Panc1 (cell line): ENCODE measurements at regions not wholly inside any gene's neighbourhood (a gene's known extent, or its start where the extent isn't known, plus 50 kb on each side); places are given as distances from the start of the nearest gene placed in this dataset.

Experiments
- ATAC-seq: fragments of 200-7000 bp; cut with Tn5 transposase; 2 replicates; pipeline ENCODE4 v1.9.1; 2020; ENCODE audit warnings: mild to moderate bottlenecking, moderate library complexity
- BruUV-seq: library from RNA; stranded (reverse); fragments of 400-500 nt; replicated peaks from 2 replicates; lab custom pipeline; 2021; lab: Mats Ljungman, UMichigan
- CTCF ChIA-PET: fragments of 300-600 bp; sonication (Branson Sonifier 250); formaldehyde crosslinking; loops from one replicate; lab custom pipeline; 2022; ENCODE audit warnings: antibody characterized with exemption; lab: Charles Lee
- POLR2A ChIA-PET: fragments of 300-600 bp; sonication (Branson Sonifier 250); formaldehyde crosslinking; loops from one replicate; lab custom pipeline; 2022; ENCODE audit warnings: antibody characterized with exemption; lab: Charles Lee
- DNase-seq: peaks from one replicate; pipeline ENCODE4 v3.0.0-alpha.2; 2010; ENCODE audit warnings: low read depth, low spot score
- H3K27ac ChIP-seq: 2 replicates; pipeline ENCODE4 v1.5.1; 2011; ENCODE audit warnings: mild to moderate bottlenecking, low read length, inconsistent platforms
- H3K27me3 ChIP-seq: fragments of 200-500 bp; sonication (Bioruptor generic); 2 replicates; pipeline ENCODE4 v1.6.0; 2014; ENCODE audit warnings: low read length, inconsistent platforms; ENCODE audit not compliant: control insufficient read depth, insufficient read depth
- H3K36me3 ChIP-seq: fragments of 200-500 bp; sonication (Bioruptor generic); 2 replicates; pipeline ENCODE4 v1.5.1; 2014; ENCODE audit warnings: inconsistent platforms, mild to moderate bottlenecking, low read length, moderate library complexity; ENCODE audit not compliant: control insufficient read depth, insufficient read depth
- H3K4me1 ChIP-seq: 2 replicates; pipeline ENCODE4 v1.5.1; 2011; ENCODE audit warnings: inconsistent platforms, mild to moderate bottlenecking, low read length, moderate library complexity; ENCODE audit not compliant: control insufficient read depth, insufficient read depth
- H3K4me3 ChIP-seq, 2 experiments: 2 replicates each; pipeline ENCODE4 v1.5.1; 2011 to 2012; ENCODE audit warnings: low read depth in 2 of 2, low read length in 2 of 2, mild to moderate bottlenecking in 2 of 2, inconsistent platforms in 1 of 2, moderate library complexity in 1 of 2
- H3K9me3 ChIP-seq: fragments of 200-500 bp; sonication (Bioruptor generic); 2 replicates; pipeline ENCODE4 v1.5.1; 2014; ENCODE audit warnings: low read depth, mild to moderate bottlenecking, inconsistent platforms, low read length, moderate library complexity; ENCODE audit not compliant: control insufficient read depth, insufficient read depth
- CTCF ChIP-seq: fragments of 450-650 bp; IDR thresholded peaks from 2 replicates; pipeline ENCODE4 v1.5.1; 2017; ENCODE audit warnings: mild to moderate bottlenecking
- POLR2AphosphoS5 ChIP-seq: IDR thresholded peaks from 2 replicates; pipeline ENCODE4 v1.6.1; 2012; ENCODE audit warnings: mild to moderate bottlenecking, low read depth, low read length, moderate library complexity
- SIN3A ChIP-seq: IDR thresholded peaks from 2 replicates; pipeline ENCODE4 v1.6.1; 2012; ENCODE audit warnings: low read depth, mild to moderate bottlenecking, low read length, moderate library complexity, borderline replicate concordance; ENCODE audit not compliant: insufficient read depth
- TCF7L2 ChIP-seq: IDR thresholded peaks from 2 replicates; pipeline ENCODE4 v1.6.1; 2011; ENCODE audit warnings: mild to moderate bottlenecking, low read depth, low read length, inconsistent platforms
- in situ Hi-C: cut with HindIII; loops from 2 replicates; pipeline ENCODE4 v1.10.0; 2016; ENCODE audit warnings: low sequenced_read_pairs, low pct_unique_long_range_greater_than_20kb
- intact Hi-C: fragments of 100-400 bp; cut with micrococcal nuclease; formaldehyde crosslinking; loops from one replicate; pipeline ENCODE4 v1.10.0; 2022; ENCODE audit not compliant: unreplicated experiment
- TF ChIP-seq, protein P1 (sequence below), 2 experiments: IDR thresholded peaks; 2 replicates each; pipeline ENCODE4 v1.6.1; 2011 to 2012; ENCODE audit warnings: low read depth in 2 of 2, control low read depth in 1 of 2, low read length in 1 of 2, mild to moderate bottlenecking in 1 of 2, moderate library complexity in 1 of 2; ENCODE audit not compliant: insufficient read depth in 1 of 2

- TF ChIP-seq CTCF (no peak), TCF7L2 (no peak), POLR2AphosphoS5 (no peak), SIN3A (no peak)
- TF ChIP-seq, protein P1, sequence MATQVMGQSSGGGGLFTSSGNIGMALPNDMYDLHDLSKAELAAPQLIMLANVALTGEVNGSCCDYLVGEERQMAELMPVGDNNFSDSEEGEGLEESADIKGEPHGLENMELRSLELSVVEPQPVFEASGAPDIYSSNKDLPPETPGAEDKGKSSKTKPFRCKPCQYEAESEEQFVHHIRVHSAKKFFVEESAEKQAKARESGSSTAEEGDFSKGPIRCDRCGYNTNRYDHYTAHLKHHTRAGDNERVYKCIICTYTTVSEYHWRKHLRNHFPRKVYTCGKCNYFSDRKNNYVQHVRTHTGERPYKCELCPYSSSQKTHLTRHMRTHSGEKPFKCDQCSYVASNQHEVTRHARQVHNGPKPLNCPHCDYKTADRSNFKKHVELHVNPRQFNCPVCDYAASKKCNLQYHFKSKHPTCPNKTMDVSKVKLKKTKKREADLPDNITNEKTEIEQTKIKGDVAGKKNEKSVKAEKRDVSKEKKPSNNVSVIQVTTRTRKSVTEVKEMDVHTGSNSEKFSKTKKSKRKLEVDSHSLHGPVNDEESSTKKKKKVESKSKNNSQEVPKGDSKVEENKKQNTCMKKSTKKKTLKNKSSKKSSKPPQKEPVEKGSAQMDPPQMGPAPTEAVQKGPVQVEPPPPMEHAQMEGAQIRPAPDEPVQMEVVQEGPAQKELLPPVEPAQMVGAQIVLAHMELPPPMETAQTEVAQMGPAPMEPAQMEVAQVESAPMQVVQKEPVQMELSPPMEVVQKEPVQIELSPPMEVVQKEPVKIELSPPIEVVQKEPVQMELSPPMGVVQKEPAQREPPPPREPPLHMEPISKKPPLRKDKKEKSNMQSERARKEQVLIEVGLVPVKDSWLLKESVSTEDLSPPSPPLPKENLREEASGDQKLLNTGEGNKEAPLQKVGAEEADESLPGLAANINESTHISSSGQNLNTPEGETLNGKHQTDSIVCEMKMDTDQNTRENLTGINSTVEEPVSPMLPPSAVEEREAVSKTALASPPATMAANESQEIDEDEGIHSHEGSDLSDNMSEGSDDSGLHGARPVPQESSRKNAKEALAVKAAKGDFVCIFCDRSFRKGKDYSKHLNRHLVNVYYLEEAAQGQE (IDR thresholded peaks at IDR 0.05; ENCODE audit: insufficient read depth in 1 of 2, low read depth in 2 of 2, low read length in 1 of 2): no peak
- no peaks in the 10 kb centered on the region for H3K27me3 ChIP-seq
- H3K9me3 ChIP-seq: no peaks in the 10 kb centered on the region
- H3K36me3 ChIP-seq: no peaks in the 10 kb centered on the region
- DNase-seq (no peak), ATAC-seq (no peak)
- ChIA-PET POLR2A (no interaction called here), CTCF (no interaction called here)
- in situ Hi-C loops: no loop called here
- no peak overlapping the region for H3K27ac ChIP-seq
- no peaks in the 10 kb centered on the region for H3K4me1 ChIP-seq
- intact Hi-C loops: no loop called here
- H3K4me3 ChIP-seq: no peak overlapping the region
- BruUV-seq: no TSS peak
These were observed 1415.8 kb upstream of the CELF4 start for GRCh38 chr18:38981389-38981788.

- CTCF ChIA-PET: no interaction called here
- no peaks in the 10 kb centered on the region for H3K9me3 ChIP-seq
These were observed 1414.8 kb upstream of the CELF4 start for GRCh38 chr18:38980420-38980819.

More at GRCh38 chr18:38980420-38980819, 1414.8 kb upstream of the CELF4 start:
- no peak for DNase-seq
- Histone ChIP-seq H3K4me3 (no peak overlapping the region), H3K27me3 (no peaks in the 10 kb centered on the region), H3K27ac (no peak overlapping the region), H3K4me1 (no peaks in the 10 kb centered on the region), H3K36me3 (no peaks in the 10 kb centered on the region)
- in situ Hi-C loops: no loop called here
- ATAC-seq: no peak
- TF ChIP-seq CTCF (no peak), TCF7L2 (no peak)
- intact Hi-C loops: no loop called here
- POLR2A ChIA-PET: interaction anchor here (0.7 kb wide), 1 partner anchor 315 kb away, joined by 4 read pairs; no protein-coding TSS in a partner anchor
- no TSS peak for BruUV-seq
